HG03460 (cell line): ENCODE measurements at regions not wholly inside any gene's neighbourhood (a gene's known extent, or its start where the extent isn't known, plus 50 kb on each side); places are given as distances from the start of the nearest gene placed in this dataset.
A peak's percentile ranks its signal among the peaks of the same experiment; 100 is the strongest.
"Not testable (repeated sequence)": the region's sequence is repeated elsewhere in the genome, so short reads cannot be mapped to it uniquely, and the experiment has no call there.

ENCODE experiments used
- ATAC-seq: cut with Tn5 transposase; IDR thresholded peaks from one replicate; pipeline ENCODE4 v1.9.1; 2021; ENCODE audit not compliant: unreplicated experiment

- peak; percentile 84 for ATAC-seq
Measured at GRCh38 chr7:149714081-149714909, 59.1 kb downstream of the ZNF467 start.

GRCh38 chr7:149713731-149714068 lies 59.7 kb downstream of the ZNF467 start:
- ATAC-seq: no peak

- ATAC-seq: no peak
Measured at GRCh38 chr7:149713061-149713730, 60.2 kb downstream of the ZNF467 start.

- ATAC-seq: no peak
Measured at GRCh38 chr7:149708026-149708425, 65.4 kb downstream of the ZNF467 start.

GRCh38 chr7:149707448-149707886 lies 65.9 kb downstream of the ZNF467 start:
- ATAC-seq: no peak

GRCh38 chr7:149706398-149706797 lies 67.0 kb downstream of the ZNF467 start:
- no peak for ATAC-seq

GRCh38 chr7:149704507-149704906 lies 68.9 kb downstream of the ZNF467 start:
- no peak for ATAC-seq

- no peak for ATAC-seq
Measured at GRCh38 chr7:149703044-149703650, 70.2 kb downstream of the ZNF467 start.

GRCh38 chr7:149701495-149702240 lies 71.7 kb downstream of the ZNF467 start:
- no peak for ATAC-seq

- not testable (repeated sequence) for ATAC-seq
Measured at GRCh38 chr7:149697767-149698166, 75.6 kb downstream of the ZNF467 start.

- ATAC-seq: no peak
Measured at GRCh38 chr7:149696280-149696679, 77.1 kb downstream of the ZNF467 start.

- no peak for ATAC-seq
Measured at GRCh38 chr7:149692557-149692982, 80.8 kb downstream of the ZNF467 start.

- ATAC-seq: no peak
Measured at GRCh38 chr7:149692056-149692455, 81.3 kb downstream of the ZNF467 start.

- no peak for ATAC-seq
Measured at GRCh38 chr7:149690688-149691446, 82.5 kb downstream of the ZNF467 start.

GRCh38 chr7:149689291-149689721 lies 84.1 kb downstream of the ZNF467 start:
- no peak for ATAC-seq

GRCh38 chr7:149688836-149689235 lies 84.6 kb downstream of the ZNF467 start:
- ATAC-seq: no peak

GRCh38 chr7:149687820-149688219 lies 85.6 kb downstream of the ZNF467 start:
- not testable (repeated sequence) for ATAC-seq

GRCh38 chr7:149686449-149686848 lies 86.9 kb downstream of the ZNF467 start:
- no peak for ATAC-seq

- ATAC-seq: no peak
Measured at GRCh38 chr7:149686011-149686410, 87.4 kb downstream of the ZNF467 start.

- no peak for ATAC-seq
Measured at GRCh38 chr7:149685455-149685854, 87.9 kb downstream of the ZNF467 start.
